Esophagus squamous epithelium (tissue), 4 donors: ENCODE measurements at regions not wholly inside any gene's neighbourhood (a gene's known extent, or its start where the extent isn't known, plus 50 kb on each side); places are given as distances from the start of the nearest gene placed in this dataset.

Source experiments
- POLR2A ChIP-seq, 4 donors: fragments of 450-650 bp; IDR thresholded peaks; one replicate each; pipeline ENCODE4 v1.6.1; 2017; ENCODE audit warnings: antibody characterized with exemption in 4 of 4, mild to moderate bottlenecking in 4 of 4, moderate library complexity in 3 of 4
- TF ChIP-seq, protein P1 (sequence below), 6 experiments: fragments of 450-650 bp in 4 of 6; fragments of 200-600 bp in 2 of 6; sonication (generic) in 2 of 6; IDR thresholded peaks; one replicate each; pipeline ENCODE4 v1.5.1; 2016 to 2019; ENCODE audit warnings: antibody characterized with exemption in 6 of 6, mild to moderate bottlenecking in 4 of 6, moderate library complexity in 4 of 6

DNA sequence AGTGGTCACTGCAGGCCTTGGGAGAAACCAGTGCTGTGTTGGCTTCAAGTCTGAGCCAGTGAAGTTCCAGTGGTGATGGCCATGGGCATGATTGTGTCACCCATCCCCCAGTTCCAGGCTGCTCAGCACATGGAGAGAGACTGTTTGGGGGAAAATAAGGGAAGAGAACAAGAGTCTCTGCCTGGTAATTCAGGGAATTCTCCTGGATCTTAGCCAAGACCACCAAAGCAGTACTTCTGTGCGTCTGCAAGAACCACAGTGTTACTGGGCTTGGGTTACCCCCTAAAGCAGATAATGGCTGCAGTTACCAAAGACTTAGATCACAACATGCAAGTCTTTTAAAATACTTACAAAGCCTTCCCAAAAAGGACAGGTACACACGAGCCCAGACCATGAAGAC is 225.0 kb upstream of the SEMA3C start:
- TF ChIP-seq, protein P1, sequence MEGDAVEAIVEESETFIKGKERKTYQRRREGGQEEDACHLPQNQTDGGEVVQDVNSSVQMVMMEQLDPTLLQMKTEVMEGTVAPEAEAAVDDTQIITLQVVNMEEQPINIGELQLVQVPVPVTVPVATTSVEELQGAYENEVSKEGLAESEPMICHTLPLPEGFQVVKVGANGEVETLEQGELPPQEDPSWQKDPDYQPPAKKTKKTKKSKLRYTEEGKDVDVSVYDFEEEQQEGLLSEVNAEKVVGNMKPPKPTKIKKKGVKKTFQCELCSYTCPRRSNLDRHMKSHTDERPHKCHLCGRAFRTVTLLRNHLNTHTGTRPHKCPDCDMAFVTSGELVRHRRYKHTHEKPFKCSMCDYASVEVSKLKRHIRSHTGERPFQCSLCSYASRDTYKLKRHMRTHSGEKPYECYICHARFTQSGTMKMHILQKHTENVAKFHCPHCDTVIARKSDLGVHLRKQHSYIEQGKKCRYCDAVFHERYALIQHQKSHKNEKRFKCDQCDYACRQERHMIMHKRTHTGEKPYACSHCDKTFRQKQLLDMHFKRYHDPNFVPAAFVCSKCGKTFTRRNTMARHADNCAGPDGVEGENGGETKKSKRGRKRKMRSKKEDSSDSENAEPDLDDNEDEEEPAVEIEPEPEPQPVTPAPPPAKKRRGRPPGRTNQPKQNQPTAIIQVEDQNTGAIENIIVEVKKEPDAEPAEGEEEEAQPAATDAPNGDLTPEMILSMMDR (IDR thresholded peaks at IDR 0.05) = no peak
- TF ChIP-seq POLR2A (IDR thresholded peaks at IDR 0.05) = no peak
